PFSK-1 (cell line): ENCODE measurements at regions not wholly inside any gene's neighbourhood (a gene's known extent, or its start where the extent isn't known, plus 50 kb on each side); places are given as distances from the start of the nearest gene placed in this dataset.

Experiments
- FOXP2 ChIP-seq: optimal IDR thresholded peaks from 2 replicates; pipeline ENCODE3; 2011; ENCODE audit warnings: borderline replicate concordance, control low read depth, inconsistent platforms; ENCODE audit not compliant: insufficient read depth; ENCODE audit errors: extremely low read length, extremely low read depth
- POLR2AphosphoS5 ChIP-seq: IDR thresholded peaks from 2 replicates; pipeline ENCODE4 v1.6.1; 2012; ENCODE audit warnings: low read depth, mild to moderate bottlenecking, control low read depth, low read length, moderate library complexity
- REST ChIP-seq, 2 experiments: IDR thresholded peaks; 2 replicates each; pipeline versions ENCODE4 v1.6.1 to v1.8.0; 2011 to 2012; ENCODE audit warnings: low read depth in 2 of 2, low read length in 2 of 2, control low read depth in 1 of 2, inconsistent platforms in 1 of 2, mild to moderate bottlenecking in 1 of 2, moderate library complexity in 1 of 2; ENCODE audit not compliant: insufficient read depth in 1 of 2
- SIN3A ChIP-seq: IDR thresholded peaks from 2 replicates; pipeline ENCODE4 v1.6.1; 2012; ENCODE audit warnings: mild to moderate bottlenecking, low read length, moderate library complexity, borderline replicate concordance; ENCODE audit not compliant: insufficient read depth
- TAF1 ChIP-seq: IDR thresholded peaks from 2 replicates; pipeline ENCODE4 v1.6.1; 2012; ENCODE audit warnings: low read length, control low read depth, borderline replicate concordance; ENCODE audit not compliant: insufficient read depth

- TF ChIP-seq TAF1: no peak
Observed at GRCh38 chr7:15845461-15845860, 159.0 kb upstream of the MEOX2 start.

GRCh38 chr7:15839416-15840100 lies 153.1 kb upstream of the MEOX2 start:
- TF ChIP-seq FOXP2 (no peak), TAF1 (no peak), REST (IDR thresholded peaks at IDR 0.05; ENCODE audit: insufficient read depth in 1 of 2, low read depth in 2 of 2, low read length in 2 of 2) (no peak), SIN3A (no peak), POLR2AphosphoS5 (no peak)

GRCh38 chr7:15838265-15838664 lies 151.8 kb upstream of the MEOX2 start:
- no peak for TF ChIP-seq SIN3A
- no peak for TF ChIP-seq TAF1
- TF ChIP-seq FOXP2: no peak
- no peak for TF ChIP-seq POLR2AphosphoS5
- no peak for TF ChIP-seq REST (IDR thresholded peaks at IDR 0.05; ENCODE audit: insufficient read depth in 1 of 2, low read depth in 2 of 2, low read length in 2 of 2)

- TF ChIP-seq SIN3A (no peak), FOXP2 (no peak), REST (IDR thresholded peaks at IDR 0.05; ENCODE audit: insufficient read depth in 1 of 2, low read depth in 2 of 2, low read length in 2 of 2) (no peak)
Observed at GRCh38 chr7:15837306-15837950, 150.9 kb upstream of the MEOX2 start.

GRCh38 chr7:15836651-15837050 lies 150.2 kb upstream of the MEOX2 start:
- TF ChIP-seq FOXP2 (no peak), TAF1 (no peak), SIN3A (no peak), POLR2AphosphoS5 (no peak), REST (IDR thresholded peaks at IDR 0.05; ENCODE audit: insufficient read depth in 1 of 2, low read depth in 2 of 2, low read length in 2 of 2) (no peak)
